Panc1 (cell line): ENCODE measurements at regions not wholly inside any gene's neighbourhood (a gene's known extent, or its start where the extent isn't known, plus 50 kb on each side); places are given as distances from the start of the nearest gene placed in this dataset.

Source experiments
- ATAC-seq: fragments of 200-7000 bp; cut with Tn5 transposase; 2 replicates; pipeline ENCODE4 v1.9.1; 2020; ENCODE audit warnings: mild to moderate bottlenecking, moderate library complexity
- BruUV-seq: library from RNA; stranded (reverse); fragments of 400-500 nt; replicated peaks from 2 replicates; lab custom pipeline; 2021; lab: Mats Ljungman, UMichigan
- CTCF ChIA-PET: fragments of 300-600 bp; sonication (Branson Sonifier 250); formaldehyde crosslinking; loops from one replicate; lab custom pipeline; 2022; ENCODE audit warnings: antibody characterized with exemption; lab: Charles Lee
- POLR2A ChIA-PET: fragments of 300-600 bp; sonication (Branson Sonifier 250); formaldehyde crosslinking; loops from one replicate; lab custom pipeline; 2022; ENCODE audit warnings: antibody characterized with exemption; lab: Charles Lee
- DNase-seq: peaks from one replicate; pipeline ENCODE4 v3.0.0-alpha.2; 2010; ENCODE audit warnings: low read depth, low spot score
- H3K27ac ChIP-seq: 2 replicates; pipeline ENCODE4 v1.5.1; 2011; ENCODE audit warnings: mild to moderate bottlenecking, low read length, inconsistent platforms
- H3K27me3 ChIP-seq: fragments of 200-500 bp; sonication (Bioruptor generic); 2 replicates; pipeline ENCODE4 v1.6.0; 2014; ENCODE audit warnings: low read length, inconsistent platforms; ENCODE audit not compliant: control insufficient read depth, insufficient read depth
- H3K36me3 ChIP-seq: fragments of 200-500 bp; sonication (Bioruptor generic); 2 replicates; pipeline ENCODE4 v1.5.1; 2014; ENCODE audit warnings: inconsistent platforms, mild to moderate bottlenecking, low read length, moderate library complexity; ENCODE audit not compliant: control insufficient read depth, insufficient read depth
- H3K4me1 ChIP-seq: 2 replicates; pipeline ENCODE4 v1.5.1; 2011; ENCODE audit warnings: inconsistent platforms, mild to moderate bottlenecking, low read length, moderate library complexity; ENCODE audit not compliant: control insufficient read depth, insufficient read depth
- H3K4me3 ChIP-seq, 2 experiments: 2 replicates each; pipeline ENCODE4 v1.5.1; 2011 to 2012; ENCODE audit warnings: low read depth in 2 of 2, low read length in 2 of 2, mild to moderate bottlenecking in 2 of 2, inconsistent platforms in 1 of 2, moderate library complexity in 1 of 2
- H3K9me3 ChIP-seq: fragments of 200-500 bp; sonication (Bioruptor generic); 2 replicates; pipeline ENCODE4 v1.5.1; 2014; ENCODE audit warnings: low read depth, mild to moderate bottlenecking, inconsistent platforms, low read length, moderate library complexity; ENCODE audit not compliant: control insufficient read depth, insufficient read depth
- POLR2AphosphoS5 ChIP-seq: IDR thresholded peaks from 2 replicates; pipeline ENCODE4 v1.6.1; 2012; ENCODE audit warnings: mild to moderate bottlenecking, low read depth, low read length, moderate library complexity
- SIN3A ChIP-seq: IDR thresholded peaks from 2 replicates; pipeline ENCODE4 v1.6.1; 2012; ENCODE audit warnings: low read depth, mild to moderate bottlenecking, low read length, moderate library complexity, borderline replicate concordance; ENCODE audit not compliant: insufficient read depth
- TCF7L2 ChIP-seq: IDR thresholded peaks from 2 replicates; pipeline ENCODE4 v1.6.1; 2011; ENCODE audit warnings: mild to moderate bottlenecking, low read depth, low read length, inconsistent platforms
- in situ Hi-C: cut with HindIII; loops from 2 replicates; pipeline ENCODE4 v1.10.0; 2016; ENCODE audit warnings: low sequenced_read_pairs, low pct_unique_long_range_greater_than_20kb
- intact Hi-C: fragments of 100-400 bp; cut with micrococcal nuclease; formaldehyde crosslinking; loops from one replicate; pipeline ENCODE4 v1.10.0; 2022; ENCODE audit not compliant: unreplicated experiment
- TF ChIP-seq, protein P1 (sequence below): fragments of 450-650 bp; IDR thresholded peaks from 2 replicates; pipeline ENCODE4 v1.5.1; 2017; ENCODE audit warnings: mild to moderate bottlenecking
- TF ChIP-seq, protein P2 (sequence below), 2 experiments: IDR thresholded peaks; 2 replicates each; pipeline ENCODE4 v1.6.1; 2011 to 2012; ENCODE audit warnings: low read depth in 2 of 2, control low read depth in 1 of 2, low read length in 1 of 2, mild to moderate bottlenecking in 1 of 2, moderate library complexity in 1 of 2; ENCODE audit not compliant: insufficient read depth in 1 of 2

DNA sequence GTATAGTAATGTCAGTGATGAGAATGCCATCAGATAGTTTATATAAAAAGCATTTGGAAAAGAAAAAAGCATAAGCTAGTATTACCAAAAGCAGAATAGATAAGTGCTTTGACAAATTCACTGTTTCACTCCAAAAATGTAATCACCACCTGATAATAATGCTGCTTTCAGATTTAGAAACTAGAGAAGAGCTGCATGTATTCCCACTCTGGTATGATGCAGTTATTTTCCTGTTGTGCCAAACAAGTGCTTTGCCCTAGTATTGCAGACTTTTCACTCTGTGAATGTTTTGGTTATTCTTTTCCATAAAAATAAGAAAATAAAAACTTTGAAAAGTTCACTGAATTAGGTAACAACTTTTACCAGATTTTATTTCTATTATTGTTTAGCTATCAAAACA, 267.7 kb upstream of the TET2 start:
- ChIA-PET POLR2A (interaction anchor here (0.6 to 0.7 kb wide), 2 partner anchors 108 to 159 kb away, joined by 3 to 5 read pairs; no protein-coding TSS in a partner anchor), CTCF (no interaction called here)
- no TSS peak for BruUV-seq
- H3K4me3 ChIP-seq, result no peak overlapping the region
- no peaks in the 10 kb centered on the region for H3K27me3 ChIP-seq
- no peak overlapping the region for H3K27ac ChIP-seq
- intact Hi-C loops (no loop called here), in situ Hi-C loops (no loop called here)
- H3K9me3 ChIP-seq, result no peaks in the 10 kb centered on the region
- H3K36me3 ChIP-seq, result no peaks in the 10 kb centered on the region
- DNase-seq (no peak), ATAC-seq (no peak)
- H3K4me1 ChIP-seq, result no peaks in the 10 kb centered on the region
- TF ChIP-seq POLR2AphosphoS5 (no peak), TCF7L2 (no peak), SIN3A (no peak)
- TF ChIP-seq, protein P1, sequence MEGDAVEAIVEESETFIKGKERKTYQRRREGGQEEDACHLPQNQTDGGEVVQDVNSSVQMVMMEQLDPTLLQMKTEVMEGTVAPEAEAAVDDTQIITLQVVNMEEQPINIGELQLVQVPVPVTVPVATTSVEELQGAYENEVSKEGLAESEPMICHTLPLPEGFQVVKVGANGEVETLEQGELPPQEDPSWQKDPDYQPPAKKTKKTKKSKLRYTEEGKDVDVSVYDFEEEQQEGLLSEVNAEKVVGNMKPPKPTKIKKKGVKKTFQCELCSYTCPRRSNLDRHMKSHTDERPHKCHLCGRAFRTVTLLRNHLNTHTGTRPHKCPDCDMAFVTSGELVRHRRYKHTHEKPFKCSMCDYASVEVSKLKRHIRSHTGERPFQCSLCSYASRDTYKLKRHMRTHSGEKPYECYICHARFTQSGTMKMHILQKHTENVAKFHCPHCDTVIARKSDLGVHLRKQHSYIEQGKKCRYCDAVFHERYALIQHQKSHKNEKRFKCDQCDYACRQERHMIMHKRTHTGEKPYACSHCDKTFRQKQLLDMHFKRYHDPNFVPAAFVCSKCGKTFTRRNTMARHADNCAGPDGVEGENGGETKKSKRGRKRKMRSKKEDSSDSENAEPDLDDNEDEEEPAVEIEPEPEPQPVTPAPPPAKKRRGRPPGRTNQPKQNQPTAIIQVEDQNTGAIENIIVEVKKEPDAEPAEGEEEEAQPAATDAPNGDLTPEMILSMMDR, result no peak
- TF ChIP-seq, protein P2, sequence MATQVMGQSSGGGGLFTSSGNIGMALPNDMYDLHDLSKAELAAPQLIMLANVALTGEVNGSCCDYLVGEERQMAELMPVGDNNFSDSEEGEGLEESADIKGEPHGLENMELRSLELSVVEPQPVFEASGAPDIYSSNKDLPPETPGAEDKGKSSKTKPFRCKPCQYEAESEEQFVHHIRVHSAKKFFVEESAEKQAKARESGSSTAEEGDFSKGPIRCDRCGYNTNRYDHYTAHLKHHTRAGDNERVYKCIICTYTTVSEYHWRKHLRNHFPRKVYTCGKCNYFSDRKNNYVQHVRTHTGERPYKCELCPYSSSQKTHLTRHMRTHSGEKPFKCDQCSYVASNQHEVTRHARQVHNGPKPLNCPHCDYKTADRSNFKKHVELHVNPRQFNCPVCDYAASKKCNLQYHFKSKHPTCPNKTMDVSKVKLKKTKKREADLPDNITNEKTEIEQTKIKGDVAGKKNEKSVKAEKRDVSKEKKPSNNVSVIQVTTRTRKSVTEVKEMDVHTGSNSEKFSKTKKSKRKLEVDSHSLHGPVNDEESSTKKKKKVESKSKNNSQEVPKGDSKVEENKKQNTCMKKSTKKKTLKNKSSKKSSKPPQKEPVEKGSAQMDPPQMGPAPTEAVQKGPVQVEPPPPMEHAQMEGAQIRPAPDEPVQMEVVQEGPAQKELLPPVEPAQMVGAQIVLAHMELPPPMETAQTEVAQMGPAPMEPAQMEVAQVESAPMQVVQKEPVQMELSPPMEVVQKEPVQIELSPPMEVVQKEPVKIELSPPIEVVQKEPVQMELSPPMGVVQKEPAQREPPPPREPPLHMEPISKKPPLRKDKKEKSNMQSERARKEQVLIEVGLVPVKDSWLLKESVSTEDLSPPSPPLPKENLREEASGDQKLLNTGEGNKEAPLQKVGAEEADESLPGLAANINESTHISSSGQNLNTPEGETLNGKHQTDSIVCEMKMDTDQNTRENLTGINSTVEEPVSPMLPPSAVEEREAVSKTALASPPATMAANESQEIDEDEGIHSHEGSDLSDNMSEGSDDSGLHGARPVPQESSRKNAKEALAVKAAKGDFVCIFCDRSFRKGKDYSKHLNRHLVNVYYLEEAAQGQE (IDR thresholded peaks at IDR 0.05; ENCODE audit: insufficient read depth in 1 of 2, low read depth in 2 of 2, low read length in 1 of 2), result no peak

DNA sequence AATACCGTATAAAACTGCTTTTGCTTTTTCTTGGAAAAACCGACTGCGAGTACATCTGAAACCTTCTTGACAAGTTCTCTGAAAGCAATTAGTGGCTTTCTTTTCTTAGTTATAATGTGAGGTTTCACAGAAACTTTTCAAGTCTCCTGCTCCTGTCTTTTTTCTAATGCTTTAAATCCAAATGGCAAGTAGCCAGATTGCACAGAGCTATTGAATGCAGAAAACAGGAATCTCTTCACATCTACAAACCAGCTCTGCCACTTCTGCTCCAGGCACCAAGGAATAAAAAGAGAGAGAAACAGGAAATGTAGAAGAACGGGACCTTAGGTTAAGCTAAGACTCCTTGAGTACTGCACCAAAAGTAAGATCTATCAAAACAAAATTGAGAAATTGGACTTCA, 267.3 kb upstream of the TET2 start:
- CTCF ChIA-PET, result no interaction called here
- in situ Hi-C loops, result no loop called here
- POLR2A ChIA-PET, result interaction anchor here (0.6 kb wide), 1 partner anchor 160 kb away, joined by 3 read pairs; no protein-coding TSS in a partner anchor

More for the DNA sequence above, 267.3 kb upstream of the TET2 start:
- no peak overlapping the region for H3K4me3 ChIP-seq
- H3K27me3 ChIP-seq, result no peaks in the 10 kb centered on the region
- H3K4me1 ChIP-seq, result no peaks in the 10 kb centered on the region
- DNase-seq (no peak), ATAC-seq (no peak)
- H3K27ac ChIP-seq, result no peak overlapping the region
- BruUV-seq, result no TSS peak
- H3K9me3 ChIP-seq, result no peaks in the 10 kb centered on the region
- no peaks in the 10 kb centered on the region for H3K36me3 ChIP-seq
- TF ChIP-seq, protein P2 (IDR thresholded peaks at IDR 0.05; ENCODE audit: insufficient read depth in 1 of 2, low read depth in 2 of 2, low read length in 1 of 2), result no peak
- TF ChIP-seq, protein P1, result no peak
- TF ChIP-seq TCF7L2 (no peak), SIN3A (no peak), POLR2AphosphoS5 (no peak)
- intact Hi-C loops, result no loop called here
